ENCODE measurements at regions not wholly inside any gene's neighbourhood (a gene's known extent, or its start where the extent isn't known, plus 50 kb on each side); places are given as distances from the start of the nearest gene placed in this dataset.
A peak's percentile ranks its signal among the peaks of the same experiment; 100 is the strongest.

GRCh38 chr12:14175206-14175605, 190.3 kb upstream of the ATF7IP start:
- DNase-seq, result no peak
- TF ChIP-seq POLR2A (IDR thresholded peaks at IDR 0.05; ENCODE audit: low read length) (no peak), GATA1 (IDR thresholded peaks at IDR 0.05; ENCODE audit: low read depth, low read length) (no peak)

GRCh38 chr12:14185427-14186192, 179.9 kb upstream of the ATF7IP start:
- DNase-seq, result peak; percentile 8 to 51
- TF ChIP-seq POLR2A (IDR thresholded peaks at IDR 0.05; ENCODE audit: low read length) (no peak), GATA1 (IDR thresholded peaks at IDR 0.05; ENCODE audit: low read depth, low read length) (no peak)

- DNase-seq, result no peak
- TF ChIP-seq GATA1 (IDR thresholded peaks at IDR 0.05; ENCODE audit: low read depth, low read length) (no peak), POLR2A (IDR thresholded peaks at IDR 0.05; ENCODE audit: low read length) (no peak)
Observed at GRCh38 chr12:14186193-14186502, 179.3 kb upstream of the ATF7IP start.

GRCh38 chr12:14187002-14187401, 178.5 kb upstream of the ATF7IP start:
- TF ChIP-seq POLR2A (IDR thresholded peaks at IDR 0.05; ENCODE audit: low read length) (no peak), GATA1 (IDR thresholded peaks at IDR 0.05; ENCODE audit: low read depth, low read length) (no peak)
- no peak for DNase-seq

- no peak for TF ChIP-seq GATA1 (IDR thresholded peaks at IDR 0.05; ENCODE audit: low read depth, low read length)
- no peak for TF ChIP-seq POLR2A (IDR thresholded peaks at IDR 0.05; ENCODE audit: low read length)
- no peak for DNase-seq
Observed at GRCh38 chr12:14187966-14188365, 177.5 kb upstream of the ATF7IP start.

- TF ChIP-seq GATA1 (IDR thresholded peaks at IDR 0.05; ENCODE audit: low read depth, low read length), result no peak
- TF ChIP-seq POLR2A (IDR thresholded peaks at IDR 0.05; ENCODE audit: low read length), result no peak
- DNase-seq, result no peak
Observed at GRCh38 chr12:14188744-14189143, 176.7 kb upstream of the ATF7IP start.

GRCh38 chr12:14190694-14191093, 174.8 kb upstream of the ATF7IP start:
- TF ChIP-seq POLR2A (IDR thresholded peaks at IDR 0.05; ENCODE audit: low read length) (no peak), GATA1 (IDR thresholded peaks at IDR 0.05; ENCODE audit: low read depth, low read length) (no peak)
- no peak for DNase-seq

GRCh38 chr12:14191612-14192011, 173.9 kb upstream of the ATF7IP start:
- TF ChIP-seq GATA1 (IDR thresholded peaks at IDR 0.05; ENCODE audit: low read depth, low read length), result no peak
- no peak for DNase-seq

GRCh38 chr12:14193639-14194038, 171.8 kb upstream of the ATF7IP start:
- TF ChIP-seq GATA1 (IDR thresholded peaks at IDR 0.05; ENCODE audit: low read depth, low read length) (no peak), POLR2A (IDR thresholded peaks at IDR 0.05; ENCODE audit: low read length) (no peak)
- DNase-seq, result no peak

GRCh38 chr12:14194572-14194971, 170.9 kb upstream of the ATF7IP start:
- TF ChIP-seq POLR2A (IDR thresholded peaks at IDR 0.05; ENCODE audit: low read length) (no peak), GATA1 (IDR thresholded peaks at IDR 0.05; ENCODE audit: low read depth, low read length) (no peak)
- DNase-seq, result no peak

- no peak for DNase-seq
- no peak for TF ChIP-seq POLR2A (IDR thresholded peaks at IDR 0.05; ENCODE audit: low read length)
Observed at GRCh38 chr12:14199455-14200198, 165.9 kb upstream of the ATF7IP start.

GRCh38 chr12:14200598-14200997, 164.9 kb upstream of the ATF7IP start:
- TF ChIP-seq GATA1 (IDR thresholded peaks at IDR 0.05; ENCODE audit: low read depth, low read length) (no peak), POLR2A (IDR thresholded peaks at IDR 0.05; ENCODE audit: low read length) (no peak)
- DNase-seq, result no peak

- TF ChIP-seq GATA1 (IDR thresholded peaks at IDR 0.05; ENCODE audit: low read depth, low read length), result no peak
- no peak for TF ChIP-seq POLR2A (IDR thresholded peaks at IDR 0.05; ENCODE audit: low read length)
- DNase-seq, result no peak
Observed at GRCh38 chr12:14201291-14201690, 164.2 kb upstream of the ATF7IP start.

GRCh38 chr12:14207905-14208551, 157.5 kb upstream of the ATF7IP start:
- DNase-seq, result no peak
- TF ChIP-seq GATA1 (IDR thresholded peaks at IDR 0.05; ENCODE audit: low read depth, low read length), result no peak
- no peak for TF ChIP-seq POLR2A (IDR thresholded peaks at IDR 0.05; ENCODE audit: low read length)
